CD14-positive monocyte (primary cell): ENCODE measurements at regions not wholly inside any gene's neighbourhood (a gene's known extent, or its start where the extent isn't known, plus 50 kb on each side); places are given as distances from the start of the nearest gene placed in this dataset.

Experiments
- DNase-seq, 3 donors: peaks; one replicate each; pipeline ENCODE4 v3.0.0-alpha.2; 2011 to 2022
- H2AFZ ChIP-seq: 2 replicates; pipeline ENCODE4 v1.6.0; 2012; ENCODE audit warnings: mild to moderate bottlenecking, low read depth, low read length, inconsistent platforms; ENCODE audit not compliant: insufficient read depth, poor library complexity, severe bottlenecking
- H3K27ac ChIP-seq, 2 donors: 1 replicate in 1 of 2; 2 replicates in 1 of 2; pipeline ENCODE4 v1.5.1; 2012 to 2013; ENCODE audit warnings: low read length in 2 of 2, control low read depth in 1 of 2, inconsistent platforms in 1 of 2, low read depth in 1 of 2, mild to moderate bottlenecking in 1 of 2
- H3K27me3 ChIP-seq, 2 donors: one replicate each; pipeline versions ENCODE4 v1.6.0 to v1.6.1; 2011 to 2013; ENCODE audit warnings: low read length in 2 of 2; ENCODE audit not compliant: control insufficient read depth in 2 of 2, insufficient read depth in 2 of 2
- H3K36me3 ChIP-seq, 2 donors: replicated peaks in 1 of 2; 1 replicate in 1 of 2; 2 replicates in 1 of 2; pipeline versions ENCODE4 v1.5.1 to v1.6.1; 2012 to 2013; ENCODE audit warnings: low read length in 2 of 2, control low read depth in 1 of 2, inconsistent platforms in 1 of 2, mild to moderate bottlenecking in 1 of 2; ENCODE audit not compliant: insufficient read depth in 2 of 2, control insufficient read depth in 1 of 2
- H3K4me1 ChIP-seq, 2 donors: 1 replicate in 1 of 2; 2 replicates in 1 of 2; pipeline versions ENCODE4 v1.5.1 to v1.6.1; 2012 to 2013; ENCODE audit warnings: low read length in 2 of 2, control low read depth in 1 of 2, inconsistent platforms in 1 of 2, mild to moderate bottlenecking in 1 of 2, moderate library complexity in 1 of 2; ENCODE audit not compliant: insufficient read depth in 2 of 2, control insufficient read depth in 1 of 2
- H3K4me2 ChIP-seq: replicated peaks from 2 replicates; pipeline ENCODE3; 2012; ENCODE audit warnings: low read length, moderate library complexity, mild to moderate bottlenecking; ENCODE audit not compliant: poor library complexity, severe bottlenecking; ENCODE audit errors: extremely low read depth
- H3K4me3 ChIP-seq, 3 experiments: fragments of 200-600 bp in 1 of 3; sonication (generic) in 1 of 3; replicated peaks in 1 of 3; 1 replicate in 2 of 3; 2 replicates in 1 of 3; pipeline ENCODE4 v1.5.1; 2011 to 2013; ENCODE audit warnings: low read length in 3 of 3, mild to moderate bottlenecking in 3 of 3, control low read depth in 2 of 3, low read depth in 2 of 3, inconsistent platforms in 1 of 3, moderate library complexity in 1 of 3
- H3K79me2 ChIP-seq: 2 replicates; pipeline ENCODE4 v1.6.0; 2012; ENCODE audit warnings: mild to moderate bottlenecking, control low read depth, inconsistent platforms, low read length, moderate library complexity; ENCODE audit not compliant: insufficient read depth
- H3K9ac ChIP-seq: 2 replicates; pipeline ENCODE4 v1.6.0; 2017; ENCODE audit warnings: low read length, mild to moderate bottlenecking; ENCODE audit not compliant: insufficient read depth, poor library complexity, severe bottlenecking
- H3K9me3 ChIP-seq, 2 donors: replicated peaks in 1 of 2; 1 replicate in 1 of 2; 2 replicates in 1 of 2; pipeline versions ENCODE4 v1.5.1 to v1.6.1; 2012 to 2013; ENCODE audit warnings: low read length in 2 of 2, control low read depth in 1 of 2; ENCODE audit not compliant: control insufficient read depth in 1 of 2, insufficient read depth in 1 of 2
- H4K20me1 ChIP-seq: 2 replicates; pipeline ENCODE4 v1.6.0; 2012; ENCODE audit warnings: mild to moderate bottlenecking, low read length, control low read depth, moderate library complexity; ENCODE audit not compliant: insufficient read depth
- H3K27ac Mint-ChIP-seq, 7 donors: one replicate each; pipeline ENCODE4 v1.8.0; 2020; ENCODE audit warnings: mild to moderate bottlenecking in 7 of 7, mixed read lengths in 7 of 7, moderate library complexity in 6 of 7, inconsistent platforms in 2 of 7
- H3K27me3 Mint-ChIP-seq, 3 donors: one replicate each; pipeline ENCODE4 v1.8.0; 2021 to 2022; ENCODE audit warnings: low read depth in 3 of 3, mild to moderate bottlenecking in 3 of 3, mixed read lengths in 3 of 3, moderate library complexity in 3 of 3, inconsistent platforms in 1 of 3
- H3K36me3 Mint-ChIP-seq, 2 donors: one replicate each; pipeline ENCODE4 v1.8.0; 2020; ENCODE audit warnings: mixed read lengths in 2 of 2, inconsistent platforms in 1 of 2, mild to moderate bottlenecking in 1 of 2
- H3K4me1 Mint-ChIP-seq: one replicate; pipeline ENCODE4 v1.8.0; 2020; ENCODE audit warnings: mild to moderate bottlenecking, mixed read lengths
- H3K4me3 Mint-ChIP-seq, 2 donors: one replicate each; pipeline ENCODE4 v1.8.0; 2020; ENCODE audit warnings: mild to moderate bottlenecking in 2 of 2, mixed read lengths in 2 of 2, moderate library complexity in 1 of 2
- H3K9me3 Mint-ChIP-seq, 7 donors: one replicate each; pipeline ENCODE4 v1.8.0; 2020 to 2022; ENCODE audit warnings: mixed read lengths in 7 of 7, mild to moderate bottlenecking in 6 of 7, moderate library complexity in 6 of 7, inconsistent platforms in 2 of 7
- whole genome bisulfite sequencing: methylation state at CpG from one replicate; pipeline ENCODE4 v1.1.5; 2013; ENCODE audit warnings: missing lambda C conversion rate; ENCODE audit not compliant: insufficient coverage; 5-methylcytosine and 5-hydroxymethylcytosine counted together
- intact Hi-C, 2 donors: fragments of 100-400 bp; cut with micrococcal nuclease; formaldehyde crosslinking; loops; one replicate each; pipeline versions ENCODE4 v1.15.0 to v1.15.1; 2023
- TF ChIP-seq, protein P1 (sequence below): fragments of 200-600 bp; IDR thresholded peaks from one replicate; pipeline ENCODE4 v1.8.0; 2022; ENCODE audit warnings: antibody characterized with exemption, mild to moderate bottlenecking

DNA sequence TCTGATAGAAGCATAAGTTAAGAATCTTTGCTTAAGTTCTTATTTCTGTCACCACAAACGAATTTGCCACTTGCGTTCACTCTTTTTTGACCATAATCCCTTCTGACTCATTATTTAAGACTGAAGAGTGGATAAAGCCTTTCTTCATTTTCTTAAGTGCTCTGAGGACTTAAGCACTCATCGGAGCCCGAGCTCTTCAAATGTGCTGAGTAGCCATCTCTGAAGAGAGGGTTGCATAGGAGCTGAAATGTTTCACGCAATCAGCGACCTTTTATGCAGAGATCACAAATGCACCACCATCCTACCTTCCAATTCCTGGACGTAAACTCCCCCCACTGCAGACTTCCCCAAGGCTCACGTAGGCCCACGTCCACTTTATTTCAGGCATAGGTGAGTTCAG is 699.2 kb downstream of the IRX1 start:
- Histone ChIP-seq H3K27ac (no peak overlapping the region), H3K4me2 (no peak overlapping the region), H3K9me3 (peaks cover 0 to 4% of the 10 kb centered on the region in 2 donors), H3K4me1 (no peaks in the 10 kb centered on the region), H4K20me1 (no peaks in the 10 kb centered on the region), H3K27me3 (no peaks in the 10 kb centered on the region), H3K36me3 (no peaks in the 10 kb centered on the region), H3K4me3 (no peak overlapping the region), H3K9ac (no peak overlapping the region), H3K79me2 (no peaks in the 10 kb centered on the region), H2AFZ (no peak overlapping the region)
- no peaks in the 10 kb centered on the region for H3K36me3 Mint-ChIP-seq
- H3K27me3 Mint-ChIP-seq = peaks cover 0 to 9% (median 1%) of the 10 kb centered on the region in 3 donors
- WGBS = 92% methylated on average over 3 of the region's 9 CpGs
- intact Hi-C loops = no loop called here
- no peak overlapping the region for H3K4me3 Mint-ChIP-seq
- H3K9me3 Mint-ChIP-seq = peaks cover 0 to 5% (median 0%) of the 10 kb centered on the region in 7 donors
- TF ChIP-seq, protein P1, sequence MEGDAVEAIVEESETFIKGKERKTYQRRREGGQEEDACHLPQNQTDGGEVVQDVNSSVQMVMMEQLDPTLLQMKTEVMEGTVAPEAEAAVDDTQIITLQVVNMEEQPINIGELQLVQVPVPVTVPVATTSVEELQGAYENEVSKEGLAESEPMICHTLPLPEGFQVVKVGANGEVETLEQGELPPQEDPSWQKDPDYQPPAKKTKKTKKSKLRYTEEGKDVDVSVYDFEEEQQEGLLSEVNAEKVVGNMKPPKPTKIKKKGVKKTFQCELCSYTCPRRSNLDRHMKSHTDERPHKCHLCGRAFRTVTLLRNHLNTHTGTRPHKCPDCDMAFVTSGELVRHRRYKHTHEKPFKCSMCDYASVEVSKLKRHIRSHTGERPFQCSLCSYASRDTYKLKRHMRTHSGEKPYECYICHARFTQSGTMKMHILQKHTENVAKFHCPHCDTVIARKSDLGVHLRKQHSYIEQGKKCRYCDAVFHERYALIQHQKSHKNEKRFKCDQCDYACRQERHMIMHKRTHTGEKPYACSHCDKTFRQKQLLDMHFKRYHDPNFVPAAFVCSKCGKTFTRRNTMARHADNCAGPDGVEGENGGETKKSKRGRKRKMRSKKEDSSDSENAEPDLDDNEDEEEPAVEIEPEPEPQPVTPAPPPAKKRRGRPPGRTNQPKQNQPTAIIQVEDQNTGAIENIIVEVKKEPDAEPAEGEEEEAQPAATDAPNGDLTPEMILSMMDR = no peak
- no peak for DNase-seq
- no peak overlapping the region for H3K27ac Mint-ChIP-seq
- peaks cover 3% of the 10 kb centered on the region for H3K4me1 Mint-ChIP-seq

DNA sequence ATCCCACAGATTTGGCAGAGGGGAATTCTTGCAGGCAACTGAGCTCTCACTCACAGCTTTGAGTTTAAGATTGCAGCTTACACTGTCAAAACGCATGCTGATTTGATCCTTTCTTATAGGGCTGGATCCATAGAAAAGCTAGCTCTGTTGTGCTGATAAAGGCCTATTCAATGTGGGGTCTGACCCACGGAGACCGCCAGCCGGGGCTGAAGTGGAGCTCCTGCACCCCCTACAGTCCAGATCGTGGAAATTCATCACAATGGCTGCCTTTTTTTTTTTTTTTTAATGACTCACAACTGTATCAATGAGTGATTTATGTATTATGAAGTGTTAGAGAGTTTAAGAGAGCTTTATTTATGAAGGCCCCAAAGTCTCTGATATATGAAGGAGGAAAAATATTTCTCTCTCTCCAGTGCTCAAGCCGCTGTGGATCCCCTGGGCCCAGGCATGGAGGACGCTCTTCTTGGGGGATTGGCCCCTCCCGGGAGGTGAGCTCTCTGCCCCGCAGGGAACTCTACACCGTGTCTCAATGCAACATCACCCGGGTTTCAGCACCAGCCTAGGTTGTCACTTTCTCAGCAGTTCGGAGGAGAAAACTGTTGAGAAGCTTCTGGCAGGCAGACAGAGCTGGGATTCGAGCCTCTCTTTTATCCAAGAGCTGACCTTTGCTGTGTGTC is 700.2 kb downstream of the IRX1 start:
- Histone ChIP-seq H2AFZ (no peak overlapping the region), H3K9ac (no peak overlapping the region), H3K27me3 (no peaks in the 10 kb centered on the region), H3K79me2 (no peaks in the 10 kb centered on the region), H3K4me1 (no peaks in the 10 kb centered on the region), H3K27ac (no peak overlapping the region), H3K4me2 (no peak overlapping the region), H3K36me3 (no peaks in the 10 kb centered on the region), H3K4me3 (no peak overlapping the region), H3K9me3 (peaks cover 0 to 2% of the 10 kb centered on the region in 2 donors), H4K20me1 (no peaks in the 10 kb centered on the region)
- TF ChIP-seq, protein P1 = no peak
- no peak overlapping the region for H3K4me3 Mint-ChIP-seq
- WGBS = 45% methylated on average over 9 of the region's 13 CpGs
- no peak for DNase-seq
- H3K27me3 Mint-ChIP-seq = peaks cover 0 to 7% (median 1%) of the 10 kb centered on the region in 3 donors
- H3K4me1 Mint-ChIP-seq = no peaks in the 10 kb centered on the region
- peaks cover 0 to 5% (median 0%) of the 10 kb centered on the region in 7 donors for H3K9me3 Mint-ChIP-seq
- no peaks in the 10 kb centered on the region for H3K36me3 Mint-ChIP-seq
- H3K27ac Mint-ChIP-seq = no peak overlapping the region
- intact Hi-C loops = no loop called here
